Dermis microvascular lymphatic vessel endothelial cell (primary cell): ENCODE measurements at regions not wholly inside any gene's neighbourhood (a gene's known extent, or its start where the extent isn't known, plus 50 kb on each side); places are given as distances from the start of the nearest gene placed in this dataset.
"Not testable (repeated sequence)": the region's sequence is repeated elsewhere in the genome, so short reads cannot be mapped to it uniquely, and the experiment has no call there.

Source experiments
- DNase-seq, 2 donors: peaks; one replicate each; pipeline versions ENCODE4 v3.0.0 to v3.0.0-alpha.2; 2010; ENCODE audit warnings: low read depth in 2 of 2

- DNase-seq = peak in 1 of 2 donors; percentile 55
Observed at GRCh38 chr6:56904068-56904467, 50.8 kb upstream of the BEND6 start.

- DNase-seq = peak; percentile 7 to 54
Observed at GRCh38 chr6:56902641-56903464, 52.1 kb upstream of the BEND6 start.

GRCh38 chr6:56900784-56901183, 54.1 kb upstream of the BEND6 start:
- DNase-seq = no peak

GRCh38 chr6:56899753-56900152, 55.2 kb upstream of the BEND6 start:
- no peak for DNase-seq

- peak in 1 of 2 donors; percentile 22 for DNase-seq
Observed at GRCh38 chr6:56899311-56899710, 55.6 kb upstream of the BEND6 start.

GRCh38 chr6:56897789-56898529, 56.9 kb upstream of the BEND6 start:
- DNase-seq = no peak

- no peak for DNase-seq
Observed at GRCh38 chr6:56891754-56892153, 63.2 kb upstream of the BEND6 start.

GRCh38 chr6:56890683-56891429, 64.1 kb upstream of the BEND6 start:
- DNase-seq = peak in 1 of 2 donors; percentile 80

- DNase-seq = peak in 1 of 2 donors; percentile 31
Observed at GRCh38 chr6:56890066-56890465, 64.8 kb upstream of the BEND6 start.

GRCh38 chr6:56889492-56889891, 65.4 kb upstream of the BEND6 start:
- no peak for DNase-seq

GRCh38 chr6:56888687-56889086, 66.2 kb upstream of the BEND6 start:
- DNase-seq = peak in 1 of 2 donors; percentile 21

GRCh38 chr6:56887086-56887485, 67.8 kb upstream of the BEND6 start:
- no peak for DNase-seq

- DNase-seq = no peak
Observed at GRCh38 chr6:56877922-56878321, 77.0 kb upstream of the BEND6 start.

- DNase-seq = no peak
Observed at GRCh38 chr6:56875961-56876360, 78.9 kb upstream of the BEND6 start.

GRCh38 chr6:56875523-56875922, 79.4 kb upstream of the BEND6 start:
- DNase-seq = no peak

- DNase-seq = no peak
Observed at GRCh38 chr6:56874328-56874727, 80.6 kb upstream of the BEND6 start.

- not testable (repeated sequence) for DNase-seq
Observed at GRCh38 chr6:56870053-56870452, 84.9 kb upstream of the BEND6 start.

GRCh38 chr6:56869346-56869745, 85.6 kb upstream of the BEND6 start:
- no peak for DNase-seq

- DNase-seq = peak in 1 of 2 donors; percentile 91
Observed at GRCh38 chr6:56868687-56869086, 86.2 kb upstream of the BEND6 start.

GRCh38 chr6:56866917-56867522, 87.9 kb upstream of the BEND6 start:
- DNase-seq = peak in 1 of 2 donors; percentile 80

GRCh38 chr6:56865081-56865875, 89.6 kb upstream of the BEND6 start:
- no peak for DNase-seq
